Activated T-cell treated with anti-CD3 and anti-CD28 coated beads, Interleukin-2, amount 50 U/mL, for 4 hours (primary cell): ENCODE measurements at regions not wholly inside any gene's neighbourhood (a gene's known extent, or its start where the extent isn't known, plus 50 kb on each side); places are given as distances from the start of the nearest gene placed in this dataset.
"Not testable (repeated sequence)": the region's sequence is repeated elsewhere in the genome, so short reads cannot be mapped to it uniquely, and the experiment has no call there.

Source experiments
- ATAC-seq, 2 donors: fragments of 200-7000 bp; cut with Tn5 transposase; one replicate each; pipeline ENCODE4 v1.10.0; 2021
- DNase-seq: peaks from one replicate; pipeline ENCODE4 v3.0.0-alpha.2; 2020
- H3K27me3 Mint-ChIP-seq: one replicate; pipeline ENCODE4 v1.8.0; 2021; ENCODE audit warnings: low read depth, mixed read lengths
- H3K36me3 Mint-ChIP-seq: one replicate; pipeline ENCODE4 v1.8.0; 2022; ENCODE audit warnings: mixed read lengths; ENCODE audit not compliant: insufficient read depth
- H3K4me1 Mint-ChIP-seq: one replicate; pipeline ENCODE4 v1.8.0; 2021; ENCODE audit warnings: low read depth, mixed read lengths
- H3K4me3 Mint-ChIP-seq: one replicate; pipeline ENCODE4 v1.8.0; 2021; ENCODE audit warnings: mild to moderate bottlenecking, moderate library complexity, mixed read lengths
- H3K9me3 Mint-ChIP-seq: one replicate; pipeline ENCODE4 v1.8.0; 2021; ENCODE audit warnings: mixed read lengths

GRCh38 chr3:195999176-195999575 is 82.7 kb downstream of the TFRC start:
- H3K27me3 Mint-ChIP-seq, result peaks cover 31% of the 10 kb centered on the region
- H3K4me1 Mint-ChIP-seq, DNase-seq, H3K36me3 Mint-ChIP-seq, ATAC-seq, H3K4me3 Mint-ChIP-seq, H3K9me3 Mint-ChIP-seq: not testable (repeated sequence)

DNA sequence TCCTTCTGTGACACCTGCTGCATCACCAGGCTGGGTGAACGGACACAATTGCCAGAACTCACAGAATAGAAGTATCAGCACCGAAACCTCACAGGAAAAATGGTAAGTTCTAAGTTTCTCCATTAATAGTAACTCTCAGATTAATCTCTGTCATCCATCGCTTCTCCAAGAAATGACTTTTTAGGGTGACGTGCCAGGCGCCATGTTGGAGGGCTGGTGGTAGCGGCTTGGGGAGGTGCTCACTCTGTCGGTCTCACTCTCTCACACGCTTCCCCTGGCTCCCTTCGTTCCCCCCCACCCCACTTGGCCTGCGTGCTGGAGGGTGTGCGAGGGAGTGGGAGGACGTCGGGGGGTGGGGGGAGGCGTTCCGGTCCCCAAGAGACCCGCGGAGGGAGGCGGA is 85.6 kb downstream of the TFRC start:
- H3K27me3 Mint-ChIP-seq, result peaks cover 24% of the 10 kb centered on the region
- not testable (repeated sequence) for H3K9me3 Mint-ChIP-seq, H3K4me1 Mint-ChIP-seq, DNase-seq, H3K36me3 Mint-ChIP-seq, ATAC-seq, H3K4me3 Mint-ChIP-seq

- not testable (repeated sequence) for H3K9me3 Mint-ChIP-seq, ATAC-seq, H3K4me1 Mint-ChIP-seq, H3K27me3 Mint-ChIP-seq, H3K36me3 Mint-ChIP-seq, H3K4me3 Mint-ChIP-seq
- DNase-seq, result peak; percentile 43
Observed at GRCh38 chr3:195994343-195994742, 86.0 kb upstream of the TNK2 start.

DNA sequence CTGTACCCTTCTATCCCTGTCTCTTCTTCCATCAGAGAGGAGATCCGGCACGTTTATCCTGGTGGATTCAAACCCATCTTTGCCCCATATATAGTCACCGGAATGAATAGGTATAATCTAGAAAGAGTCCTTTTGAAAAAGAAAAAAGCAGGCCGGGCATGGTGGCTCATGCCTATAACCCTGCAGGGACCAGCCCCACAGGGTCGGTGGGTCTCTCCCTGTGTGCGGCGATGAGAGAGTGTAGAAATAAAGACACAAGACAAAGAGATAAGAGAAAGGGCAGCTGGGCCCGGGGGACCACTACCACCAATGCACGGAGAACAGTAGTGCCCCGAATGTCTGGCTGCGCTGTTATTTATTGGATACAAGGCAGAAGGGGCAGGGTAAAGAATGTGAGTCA is 85.3 kb upstream of the TNK2 start:
- ATAC-seq, H3K4me3 Mint-ChIP-seq, H3K9me3 Mint-ChIP-seq, H3K27me3 Mint-ChIP-seq, DNase-seq, H3K36me3 Mint-ChIP-seq, H3K4me1 Mint-ChIP-seq: not testable (repeated sequence)

DNA sequence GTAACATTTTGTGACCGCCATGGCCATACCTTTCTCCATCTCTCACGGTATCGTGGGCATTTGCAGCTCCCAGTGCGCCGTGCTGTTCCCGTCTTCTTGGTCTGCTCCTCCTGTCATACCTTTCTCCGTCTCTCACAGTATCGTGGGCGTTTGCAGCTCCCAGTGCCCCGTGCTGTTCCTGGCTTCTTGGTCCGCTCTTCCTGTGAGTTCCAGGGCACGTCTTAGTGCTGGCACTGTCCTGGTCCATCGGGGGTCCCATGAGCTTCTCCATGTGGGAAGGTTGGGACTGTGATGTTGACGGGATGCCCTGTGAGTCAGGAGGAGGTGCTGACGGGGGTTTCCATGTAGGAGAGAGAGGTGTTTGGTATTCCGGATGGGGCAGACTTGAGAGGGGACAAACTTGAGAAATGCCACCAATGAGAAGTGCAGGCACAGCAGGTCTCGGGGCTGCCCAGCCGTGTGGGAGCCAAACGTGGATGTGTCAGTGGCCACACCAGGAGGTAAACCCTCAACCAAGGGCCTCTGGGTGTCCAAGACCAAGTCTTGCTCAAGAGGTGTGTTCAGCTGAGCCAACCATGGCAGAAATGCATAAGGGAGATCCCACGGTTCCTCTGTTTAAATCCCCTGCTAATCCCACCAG is 84.7 kb upstream of the TNK2 start:
- H3K4me3 Mint-ChIP-seq, result peak overlapping the region; percentile 13
- not testable (repeated sequence) for H3K27me3 Mint-ChIP-seq, DNase-seq, H3K4me1 Mint-ChIP-seq, H3K36me3 Mint-ChIP-seq, ATAC-seq, H3K9me3 Mint-ChIP-seq

GRCh38 chr3:195991986-195992385 is 83.6 kb upstream of the TNK2 start:
- H3K4me1 Mint-ChIP-seq, DNase-seq, H3K9me3 Mint-ChIP-seq, H3K36me3 Mint-ChIP-seq, H3K27me3 Mint-ChIP-seq, ATAC-seq: not testable (repeated sequence)
- H3K4me3 Mint-ChIP-seq, result peak overlapping the region; percentile 13

DNA sequence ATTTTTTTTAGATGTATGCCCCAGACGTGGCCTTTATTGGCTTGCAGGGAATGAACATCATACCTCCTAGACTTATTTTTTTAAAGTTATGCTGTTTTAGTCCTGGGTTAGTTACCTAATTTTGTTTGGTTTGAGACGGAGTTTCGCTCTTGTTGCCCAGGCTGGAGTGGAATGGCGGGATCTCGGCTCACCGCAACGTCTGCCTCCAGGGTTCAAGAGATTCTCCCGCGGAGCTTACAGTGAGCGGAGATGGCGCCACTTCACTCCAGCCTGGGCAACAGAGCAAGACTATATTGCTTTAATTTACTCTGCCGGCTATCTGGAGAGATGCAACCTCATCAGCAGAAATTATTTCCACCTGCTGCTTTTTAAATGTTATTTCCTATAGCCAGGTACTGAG is 82.9 kb upstream of the TNK2 start:
- H3K27me3 Mint-ChIP-seq, H3K9me3 Mint-ChIP-seq, DNase-seq, ATAC-seq, H3K36me3 Mint-ChIP-seq, H3K4me1 Mint-ChIP-seq: not testable (repeated sequence)
- peak overlapping the region; percentile 79 for H3K4me3 Mint-ChIP-seq

DNA sequence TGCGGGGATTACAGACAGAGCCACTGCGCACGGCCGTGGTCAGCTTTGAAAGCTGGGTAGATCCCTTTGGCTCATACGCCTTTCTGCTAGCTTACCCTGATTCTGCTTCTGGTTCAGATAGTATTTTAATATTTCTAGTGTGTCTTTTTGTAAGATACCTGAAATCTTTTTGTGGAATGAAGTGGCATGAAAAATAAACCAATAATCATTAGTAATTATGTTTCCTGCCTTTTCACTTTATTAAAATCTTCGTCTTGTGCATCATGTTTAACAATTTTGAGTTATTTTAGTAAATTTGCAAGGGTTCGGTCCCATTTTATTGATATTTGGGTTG is 82.5 kb upstream of the TNK2 start:
- ATAC-seq, H3K36me3 Mint-ChIP-seq, H3K4me1 Mint-ChIP-seq, DNase-seq, H3K9me3 Mint-ChIP-seq, H3K27me3 Mint-ChIP-seq: not testable (repeated sequence)
- H3K4me3 Mint-ChIP-seq, result peak overlapping the region; percentile 79

DNA sequence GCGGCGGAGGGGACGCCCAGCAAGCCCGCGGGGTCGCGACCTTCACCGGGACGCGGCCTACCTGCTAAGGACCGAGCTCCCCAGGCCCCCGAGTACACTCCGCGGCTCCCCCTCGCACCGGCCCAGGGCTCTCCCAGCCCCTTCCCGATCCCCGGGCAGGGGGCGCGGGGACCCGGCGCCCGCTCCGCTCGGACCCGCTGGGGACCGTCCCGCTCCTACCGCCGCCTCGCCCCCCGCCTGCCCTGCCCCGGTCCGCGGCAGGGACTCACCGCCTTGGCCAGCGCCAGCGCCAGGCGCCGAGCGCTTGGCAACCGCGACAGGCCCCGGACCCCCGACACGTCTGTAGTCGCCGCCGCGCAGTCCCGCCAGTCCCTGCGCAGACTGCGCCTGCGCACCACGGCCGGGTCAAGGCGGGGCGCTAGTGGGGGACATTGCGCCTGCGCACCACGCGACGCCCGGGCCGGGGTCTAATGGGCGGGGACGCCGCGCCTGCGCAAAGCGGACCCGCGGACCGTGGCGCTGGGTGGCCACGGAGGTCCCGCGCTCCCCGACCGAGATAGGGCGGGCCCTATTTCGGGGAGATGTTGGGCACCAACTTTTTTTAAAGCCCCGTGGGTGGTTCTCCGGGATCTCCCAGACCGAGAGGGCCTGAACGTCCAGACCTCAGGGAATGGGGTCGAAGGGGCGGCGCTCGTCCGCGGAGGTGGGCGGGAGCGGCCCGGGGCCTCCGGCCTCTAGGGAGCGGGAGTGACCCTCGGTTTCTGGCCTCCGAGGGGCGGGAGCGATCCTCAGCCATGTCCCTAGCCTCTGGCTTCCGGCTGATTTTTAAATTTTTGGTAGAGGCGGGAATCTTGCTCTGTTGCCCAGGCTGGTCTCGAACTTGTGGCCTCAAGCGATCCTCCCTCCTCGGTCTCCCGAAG is 81.8 kb upstream of the TNK2 start:
- peak; percentile 95 to 96 for ATAC-seq
- peak overlapping the region; percentile 79 for H3K4me3 Mint-ChIP-seq
- not testable (repeated sequence) for H3K9me3 Mint-ChIP-seq, H3K4me1 Mint-ChIP-seq, H3K36me3 Mint-ChIP-seq, H3K27me3 Mint-ChIP-seq
- peak; percentile 94 for DNase-seq

DNA sequence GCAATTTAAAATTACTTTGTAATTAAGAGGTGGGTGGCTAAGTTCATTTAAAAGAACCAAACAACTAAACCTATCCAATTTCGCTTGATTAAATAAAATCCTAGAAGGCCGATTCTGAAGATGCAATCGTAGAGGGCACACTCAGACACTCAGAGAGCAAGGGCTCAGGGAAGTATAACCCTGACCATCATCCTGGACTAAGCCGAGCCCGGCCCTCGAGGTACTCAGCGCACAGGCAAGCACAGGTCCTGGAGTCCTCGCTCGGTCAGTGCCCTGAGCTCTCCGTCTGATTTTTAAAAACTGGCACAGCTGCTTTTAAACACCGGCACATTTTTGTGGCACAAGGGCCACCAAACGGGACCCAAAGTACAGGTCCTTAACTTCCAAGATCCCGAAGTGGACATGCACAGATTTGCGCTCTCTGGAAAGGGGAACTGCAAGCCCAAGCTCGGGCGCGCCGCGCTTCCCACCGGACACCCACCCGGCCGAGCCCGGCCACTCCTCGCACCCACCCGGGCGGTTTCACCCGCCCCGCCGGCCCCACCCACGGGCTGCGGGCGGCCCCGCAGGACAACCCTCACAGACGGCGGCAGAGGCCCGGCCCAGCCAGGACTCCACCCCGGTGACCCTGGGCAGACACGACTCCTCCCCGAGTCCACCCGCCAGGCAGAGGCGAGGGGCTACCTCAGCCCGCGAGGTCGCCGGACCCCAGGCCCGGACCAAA is 81.0 kb upstream of the TNK2 start:
- not testable (repeated sequence) for DNase-seq, H3K36me3 Mint-ChIP-seq, H3K4me1 Mint-ChIP-seq, H3K9me3 Mint-ChIP-seq, H3K27me3 Mint-ChIP-seq
- peak; percentile 36 to 42 for ATAC-seq
- peak overlapping the region; percentile 56 for H3K4me3 Mint-ChIP-seq

DNA sequence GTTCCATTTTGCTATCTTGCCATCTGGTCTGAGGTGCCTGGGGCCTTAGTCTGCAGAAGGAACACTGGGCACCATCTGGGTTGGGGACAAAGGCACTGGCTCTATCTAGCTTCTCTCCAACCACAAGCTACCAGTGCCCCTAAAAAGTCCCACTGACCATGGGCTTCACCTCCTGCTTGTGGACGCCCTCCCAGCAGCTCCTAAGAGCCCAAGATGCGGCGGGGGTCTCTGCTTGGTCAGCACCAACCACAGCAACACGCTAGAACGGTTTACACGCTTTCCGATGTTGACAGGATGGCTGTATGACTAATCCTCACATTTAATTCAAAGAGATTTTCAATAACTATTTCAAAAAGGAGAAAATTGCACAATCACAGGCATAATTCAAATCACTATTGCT is 80.4 kb upstream of the TNK2 start:
- H3K4me3 Mint-ChIP-seq, result peak overlapping the region; percentile 56
- DNase-seq, H3K4me1 Mint-ChIP-seq, H3K9me3 Mint-ChIP-seq, H3K36me3 Mint-ChIP-seq, H3K27me3 Mint-ChIP-seq, ATAC-seq: not testable (repeated sequence)

DNA sequence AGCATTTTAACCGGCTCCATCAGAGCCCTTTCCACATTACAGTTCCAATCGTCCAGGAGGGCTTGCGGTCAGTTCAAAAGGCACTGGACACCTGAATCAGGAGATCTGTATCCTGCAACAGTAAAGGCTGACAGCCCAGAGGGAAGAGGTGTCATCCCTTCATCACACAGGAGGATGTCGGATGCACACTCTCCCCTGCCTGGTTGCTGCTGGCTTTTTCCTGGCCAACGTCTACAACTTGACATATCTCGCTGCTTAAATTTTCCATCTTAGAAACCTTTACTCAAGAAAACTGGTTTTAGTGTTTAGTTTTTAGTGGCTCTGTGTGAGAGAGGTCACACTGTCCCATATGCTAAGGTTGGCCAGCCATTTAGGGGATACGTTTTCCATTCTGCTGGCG is 78.7 kb upstream of the TNK2 start:
- H3K9me3 Mint-ChIP-seq, DNase-seq, ATAC-seq, H3K4me3 Mint-ChIP-seq, H3K27me3 Mint-ChIP-seq, H3K4me1 Mint-ChIP-seq: not testable (repeated sequence)
- peaks cover 12% of the 10 kb centered on the region for H3K36me3 Mint-ChIP-seq

- H3K36me3 Mint-ChIP-seq, result peaks cover 12% of the 10 kb centered on the region
- DNase-seq, result not testable (repeated sequence)
Observed at GRCh38 chr3:195986576-195986975, 78.2 kb upstream of the TNK2 start.

DNA sequence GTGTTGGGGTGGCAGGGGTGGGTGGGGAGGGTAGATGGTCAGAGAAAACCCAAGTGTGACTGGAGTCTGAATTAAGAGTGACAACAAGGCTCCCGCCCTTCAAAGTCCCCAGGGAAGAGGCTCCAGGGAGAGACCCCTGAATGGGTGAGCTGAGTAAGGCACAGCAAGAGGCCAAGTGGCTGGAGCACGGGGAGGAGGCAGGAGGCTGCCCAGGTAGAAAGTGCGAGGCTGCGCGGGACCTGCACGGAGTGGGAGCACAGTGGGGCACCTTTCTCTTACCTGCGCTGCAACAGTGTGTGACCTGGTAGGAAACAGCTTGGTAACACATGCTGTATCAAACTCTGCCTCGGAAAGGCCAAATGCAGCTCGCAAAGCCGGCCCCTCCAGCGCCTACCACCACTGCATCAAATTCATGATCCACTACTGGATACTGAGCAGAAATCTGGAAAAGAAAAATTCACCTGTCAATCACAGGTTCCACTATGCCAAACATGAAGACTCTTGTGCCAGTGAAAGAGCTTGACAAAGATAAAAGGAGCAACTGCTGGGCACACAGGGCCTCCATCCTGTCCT is 77.1 kb upstream of the TNK2 start:
- H3K9me3 Mint-ChIP-seq, H3K27me3 Mint-ChIP-seq, H3K4me3 Mint-ChIP-seq, DNase-seq, H3K4me1 Mint-ChIP-seq, ATAC-seq: not testable (repeated sequence)
- H3K36me3 Mint-ChIP-seq, result peaks cover 12% of the 10 kb centered on the region

More at GRCh38 chr3:195986576-195986975, 78.2 kb upstream of the TNK2 start:
- H3K27me3 Mint-ChIP-seq, H3K4me3 Mint-ChIP-seq, H3K9me3 Mint-ChIP-seq, ATAC-seq, H3K4me1 Mint-ChIP-seq: not testable (repeated sequence)
